Hematopoietic multipotent progenitor cell (in vitro differentiated cells): ENCODE measurements at regions not wholly inside any gene's neighbourhood (a gene's known extent, or its start where the extent isn't known, plus 50 kb on each side); places are given as distances from the start of the nearest gene placed in this dataset.
"Not testable (repeated sequence)": the region's sequence is repeated elsewhere in the genome, so short reads cannot be mapped to it uniquely, and the experiment has no call there.

Source experiments
- DNase-seq, 3 donors: peaks; one replicate each; pipeline ENCODE4 v3.0.0-alpha.2; 2011 to 2015; ENCODE audit warnings: low read depth in 2 of 3, low spot score in 2 of 3

GRCh38 chr10:44564361-44564760 is 179.5 kb upstream of the CXCL12 start:
- no peak for DNase-seq

GRCh38 chr10:44564790-44565189 is 179.9 kb upstream of the CXCL12 start:
- DNase-seq: no peak

GRCh38 chr10:44566786-44567185 is 181.9 kb upstream of the CXCL12 start:
- DNase-seq: no peak

GRCh38 chr10:44567471-44567870 is 182.6 kb upstream of the CXCL12 start:
- DNase-seq: no peak

GRCh38 chr10:44569193-44570091 is 184.5 kb upstream of the CXCL12 start:
- no peak for DNase-seq

GRCh38 chr10:44571701-44572100 is 186.8 kb upstream of the CXCL12 start:
- no peak for DNase-seq

GRCh38 chr10:44572146-44572545 is 187.2 kb upstream of the CXCL12 start:
- no peak for DNase-seq

GRCh38 chr10:44573821-44574220 is 188.9 kb upstream of the CXCL12 start:
- DNase-seq: no peak

- no peak for DNase-seq
These were observed 189.9 kb upstream of the CXCL12 start for GRCh38 chr10:44574596-44575480.

- DNase-seq: no peak
These were observed 190.9 kb upstream of the CXCL12 start for GRCh38 chr10:44575601-44576380.

GRCh38 chr10:44576702-44577191 is 191.8 kb upstream of the CXCL12 start:
- DNase-seq: no peak

- DNase-seq: no peak
These were observed 192.6 kb upstream of the CXCL12 start for GRCh38 chr10:44577533-44577932.

- no peak for DNase-seq
These were observed 193.4 kb upstream of the CXCL12 start for GRCh38 chr10:44578271-44578670.

GRCh38 chr10:44578963-44579362 is 194.1 kb upstream of the CXCL12 start:
- DNase-seq: not testable (repeated sequence)

GRCh38 chr10:44581996-44582395 is 197.1 kb upstream of the CXCL12 start:
- DNase-seq: no peak

- DNase-seq: no peak
These were observed 202.8 kb upstream of the CXCL12 start for GRCh38 chr10:44587488-44588318.

- no peak for DNase-seq
These were observed 204.5 kb upstream of the CXCL12 start for GRCh38 chr10:44589181-44589943.

GRCh38 chr10:44589944-44590449 is 205.1 kb upstream of the CXCL12 start:
- no peak for DNase-seq

GRCh38 chr10:44591911-44592310 is 207.0 kb upstream of the CXCL12 start:
- DNase-seq: no peak
